ENCODE measurements at regions not wholly inside any gene's neighbourhood (a gene's known extent, or its start where the extent isn't known, plus 50 kb on each side); places are given as distances from the start of the nearest gene placed in this dataset.

GRCh38 chrX:98380556-98380955 lies 1496.8 kb downstream of the RPA4 start:
- no peak for DNase-seq

- no peak for DNase-seq
Measured at GRCh38 chrX:98398542-98398941, 1514.8 kb downstream of the RPA4 start.

GRCh38 chrX:98405376-98405775 lies 1521.7 kb downstream of the RPA4 start:
- DNase-seq = no peak

GRCh38 chrX:98407584-98407983 lies 1523.9 kb downstream of the RPA4 start:
- DNase-seq = no peak

GRCh38 chrX:98409867-98410266 lies 1526.2 kb downstream of the RPA4 start:
- no peak for DNase-seq

GRCh38 chrX:98412058-98412457 lies 1528.3 kb downstream of the RPA4 start:
- no peak for DNase-seq

- no peak for DNase-seq
Measured at GRCh38 chrX:98422536-98422935, 1538.8 kb downstream of the RPA4 start.

GRCh38 chrX:98432413-98432812 lies 1548.7 kb downstream of the RPA4 start:
- no peak for DNase-seq

GRCh38 chrX:98448524-98448923 lies 1564.8 kb downstream of the RPA4 start:
- no peak for DNase-seq

GRCh38 chrX:98452456-98452855 lies 1568.7 kb downstream of the RPA4 start:
- no peak for DNase-seq

- DNase-seq = no peak
Measured at GRCh38 chrX:98459669-98460068, 1576.0 kb downstream of the RPA4 start.

- no peak for DNase-seq
Measured at GRCh38 chrX:98480606-98481005, 1596.9 kb downstream of the RPA4 start.

GRCh38 chrX:98481636-98482035 lies 1597.9 kb downstream of the RPA4 start:
- DNase-seq = no peak

GRCh38 chrX:98490670-98491069 lies 1607.0 kb downstream of the RPA4 start:
- DNase-seq = no peak

- DNase-seq = no peak
Measured at GRCh38 chrX:98501426-98501825, 1617.7 kb downstream of the RPA4 start.

GRCh38 chrX:98506907-98507306 lies 1623.2 kb downstream of the RPA4 start:
- DNase-seq = no peak

- DNase-seq = no peak
Measured at GRCh38 chrX:98514032-98514431, 1630.3 kb downstream of the RPA4 start.

- DNase-seq = no peak
Measured at GRCh38 chrX:98516120-98516519, 1632.4 kb downstream of the RPA4 start.

GRCh38 chrX:98523026-98523425 lies 1639.3 kb downstream of the RPA4 start:
- no peak for DNase-seq

GRCh38 chrX:98523521-98523920 lies 1639.8 kb downstream of the RPA4 start:
- DNase-seq = no peak

GRCh38 chrX:98548519-98548918 lies 1664.8 kb downstream of the RPA4 start:
- no peak for DNase-seq

- no peak for DNase-seq
Measured at GRCh38 chrX:98568795-98569194, 1685.1 kb downstream of the RPA4 start.

- DNase-seq = no peak
Measured at GRCh38 chrX:98605941-98606340, 1722.2 kb downstream of the RPA4 start.

GRCh38 chrX:98607739-98608138 lies 1724.0 kb downstream of the RPA4 start:
- DNase-seq = no peak

GRCh38 chrX:98627645-98628044 lies 1743.9 kb downstream of the RPA4 start:
- DNase-seq = no peak

- DNase-seq = no peak
Measured at GRCh38 chrX:98637451-98637850, 1753.7 kb downstream of the RPA4 start.

Measured in fibroblast of skin of right quadriceps (primary cell).